ENCODE measurements at regions not wholly inside any gene's neighbourhood (a gene's known extent, or its start where the extent isn't known, plus 50 kb on each side); places are given as distances from the start of the nearest gene placed in this dataset.
"Not testable (repeated sequence)": the region's sequence is repeated elsewhere in the genome, so short reads cannot be mapped to it uniquely, and the experiment has no call there.

- DNase-seq: not testable (repeated sequence)
These were observed 1417.2 kb downstream of the FSTL5 start for GRCh38 chr4:160746585-160746984.

GRCh38 chr4:160772668-160773067 is 1391.1 kb downstream of the FSTL5 start:
- no peak for DNase-seq

GRCh38 chr4:160795216-160795615 is 1368.6 kb downstream of the FSTL5 start:
- DNase-seq: no peak

- DNase-seq: no peak
These were observed 1355.6 kb downstream of the FSTL5 start for GRCh38 chr4:160808174-160808573.

GRCh38 chr4:160809576-160809975 is 1354.2 kb downstream of the FSTL5 start:
- no peak for DNase-seq

- DNase-seq: no peak
These were observed 1353.4 kb downstream of the FSTL5 start for GRCh38 chr4:160810424-160810823.

GRCh38 chr4:160810941-160811340 is 1352.9 kb downstream of the FSTL5 start:
- DNase-seq: no peak

GRCh38 chr4:160811956-160812355 is 1351.8 kb downstream of the FSTL5 start:
- no peak for DNase-seq

GRCh38 chr4:160814726-160815125 is 1349.1 kb downstream of the FSTL5 start:
- no peak for DNase-seq

- no peak for DNase-seq
These were observed 1345.2 kb downstream of the FSTL5 start for GRCh38 chr4:160818571-160818970.

GRCh38 chr4:160819791-160820190 is 1344.0 kb downstream of the FSTL5 start:
- DNase-seq: no peak

GRCh38 chr4:160824481-160824880 is 1339.3 kb downstream of the FSTL5 start:
- no peak for DNase-seq

- no peak for DNase-seq
These were observed 1338.0 kb downstream of the FSTL5 start for GRCh38 chr4:160825644-160826338.

GRCh38 chr4:160826339-160826679 is 1337.5 kb downstream of the FSTL5 start:
- no peak for DNase-seq

GRCh38 chr4:160831165-160831922 is 1332.5 kb downstream of the FSTL5 start:
- DNase-seq: no peak

- DNase-seq: no peak
These were observed 1328.0 kb downstream of the FSTL5 start for GRCh38 chr4:160835789-160836188.

- no peak for DNase-seq
These were observed 1327.4 kb downstream of the FSTL5 start for GRCh38 chr4:160836431-160836830.

- no peak for DNase-seq
These were observed 1317.7 kb downstream of the FSTL5 start for GRCh38 chr4:160846121-160846520.

GRCh38 chr4:160847228-160847627 is 1316.6 kb downstream of the FSTL5 start:
- DNase-seq: no peak

- no peak for DNase-seq
These were observed 1315.3 kb downstream of the FSTL5 start for GRCh38 chr4:160848489-160848888.

- DNase-seq: peak; percentile 4
These were observed 1314.7 kb downstream of the FSTL5 start for GRCh38 chr4:160848901-160849760.

- DNase-seq: no peak
These were observed 1299.5 kb downstream of the FSTL5 start for GRCh38 chr4:160864253-160864652.

GRCh38 chr4:160869899-160870298 is 1293.9 kb downstream of the FSTL5 start:
- no peak for DNase-seq

GRCh38 chr4:160872491-160872890 is 1291.3 kb downstream of the FSTL5 start:
- no peak for DNase-seq
